ENCODE measurements at regions not wholly inside any gene's neighbourhood (a gene's known extent, or its start where the extent isn't known, plus 50 kb on each side); places are given as distances from the start of the nearest gene placed in this dataset.
"Not testable (repeated sequence)": the region's sequence is repeated elsewhere in the genome, so short reads cannot be mapped to it uniquely, and the experiment has no call there.

DNA sequence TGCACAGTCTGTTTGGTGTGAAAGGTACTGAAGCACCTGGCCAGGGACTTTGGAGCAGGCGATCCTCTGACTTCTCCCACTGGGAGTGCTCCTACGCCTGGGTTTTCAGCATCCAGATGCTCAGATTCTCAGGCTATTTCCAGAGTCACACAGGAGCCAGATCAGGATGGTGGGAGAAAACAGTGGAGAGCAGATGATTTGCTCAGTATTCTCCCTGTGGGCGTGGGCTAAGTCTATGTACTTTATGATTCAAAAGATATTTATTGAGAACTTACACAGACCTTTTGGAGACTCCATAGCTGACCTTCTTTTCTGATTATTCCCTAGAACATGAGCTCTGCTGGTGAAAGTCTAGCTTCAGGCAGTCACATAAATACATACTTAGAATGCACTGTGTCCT is 134.6 kb downstream of the TENT5C start:
- DNase-seq: no peak
- intact Hi-C loops (cut with DNase I): no loop called here

GRCh38 chr1:117746565-117746964 is 140.7 kb downstream of the TENT5C start:
- DNase-seq; ATAC-seq; intact Hi-C loops (cut with DNase I): not testable (repeated sequence)

More for the DNA sequence above, 134.6 kb downstream of the TENT5C start:
- no peak for ATAC-seq

DNA sequence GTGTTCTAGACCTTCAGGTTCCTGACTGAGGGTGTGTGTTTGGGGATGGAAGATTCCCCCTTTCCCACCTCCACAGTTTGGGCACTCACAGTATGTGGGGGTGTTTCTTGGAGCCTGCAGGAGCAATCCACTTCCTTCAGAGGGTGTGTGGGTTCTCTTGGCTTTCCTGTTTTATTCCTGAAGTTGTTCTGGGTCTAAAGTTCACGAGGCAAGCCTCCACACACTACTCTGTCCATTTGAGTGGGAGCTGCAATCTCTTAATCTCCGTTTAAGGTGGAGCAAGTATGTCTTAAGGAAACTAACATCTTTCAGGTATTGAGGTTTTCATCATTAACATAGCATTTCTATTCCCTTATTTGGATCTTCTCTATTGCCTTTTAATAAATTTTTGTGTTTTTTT is 141.8 kb downstream of the TENT5C start:
- DNase-seq: no peak
- intact Hi-C loops (cut with DNase I): no loop called here
- no peak for ATAC-seq

DNA sequence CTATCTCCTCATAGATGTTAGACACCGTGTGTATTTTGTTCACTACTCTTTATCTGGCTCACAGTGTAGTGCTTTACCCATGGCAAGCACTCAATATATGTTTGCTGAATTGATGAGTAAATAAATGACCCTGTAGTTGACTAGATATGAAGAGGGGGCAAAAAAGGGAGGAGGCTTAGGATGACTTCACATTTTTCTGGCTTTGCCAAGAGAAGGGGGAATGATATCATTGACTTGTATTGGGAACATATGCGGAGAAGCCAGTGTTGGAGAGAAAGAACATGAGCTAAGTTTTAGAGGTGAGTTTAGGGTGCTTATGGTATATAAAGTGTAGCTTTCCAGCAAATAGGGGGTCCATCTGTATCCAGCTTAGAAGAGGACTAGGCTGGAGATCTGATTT is 145.5 kb downstream of the TENT5C start:
- intact Hi-C loops (cut with DNase I): loop anchor here (5.0 to 10.0 kb wide), 3 partner anchors 77 to 219 kb away; partner anchors contain the start of gene TENT5C (in 1 of the 2)
- DNase-seq (no peak), ATAC-seq (no peak)

DNA sequence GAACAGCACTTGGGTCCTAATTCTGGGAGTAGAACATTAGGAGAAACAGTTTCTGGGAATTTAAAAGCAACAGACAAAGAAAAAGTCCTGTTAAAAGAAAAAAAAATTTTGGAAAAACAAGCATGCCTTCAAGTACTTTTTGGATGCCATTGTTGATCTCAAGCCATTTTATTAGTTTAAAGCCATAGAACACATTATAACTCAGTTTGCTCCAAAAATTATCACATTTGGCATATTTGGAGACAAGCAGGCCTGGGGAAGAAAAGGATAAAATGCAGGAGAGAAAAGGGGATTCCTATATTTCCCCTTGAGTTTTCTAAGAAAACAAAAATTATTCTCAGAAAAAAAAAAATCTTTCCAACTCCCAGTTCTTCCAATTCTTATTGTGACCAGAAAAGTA is 146.8 kb downstream of the TENT5C start:
- ATAC-seq (no peak), DNase-seq (no peak)
- intact Hi-C loops (cut with DNase I): loop anchor here (5.0 to 10.0 kb wide), 3 partner anchors 78 to 220 kb away; partner anchors contain the start of gene TENT5C (in 1 of the 2)

DNA sequence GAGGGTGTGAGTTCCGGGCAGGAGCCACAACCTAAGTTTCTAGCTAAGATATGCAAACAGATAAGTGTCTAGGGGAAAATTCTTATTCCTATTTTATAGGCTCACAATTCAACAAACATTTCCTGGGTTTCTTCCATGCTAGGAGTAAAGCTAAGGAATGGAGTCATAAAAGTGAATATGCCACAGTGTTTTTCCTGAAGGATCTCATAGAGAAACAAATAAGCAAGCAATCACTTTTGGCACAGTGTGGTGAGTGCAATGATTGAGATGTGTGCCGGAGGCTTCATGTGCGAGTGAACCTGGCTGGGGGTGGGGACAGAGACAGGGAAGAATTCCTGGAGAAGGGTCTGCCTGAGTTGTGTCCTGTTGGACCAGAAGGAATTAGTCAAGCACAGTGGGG is 147.4 kb downstream of the TENT5C start:
- intact Hi-C loops (cut with DNase I): loop anchor here (5.0 to 10.0 kb wide), 3 partner anchors 78 to 221 kb away; partner anchors contain the start of gene TENT5C (in 1 of the 2)
- no peak for DNase-seq
- no peak for ATAC-seq

DNA sequence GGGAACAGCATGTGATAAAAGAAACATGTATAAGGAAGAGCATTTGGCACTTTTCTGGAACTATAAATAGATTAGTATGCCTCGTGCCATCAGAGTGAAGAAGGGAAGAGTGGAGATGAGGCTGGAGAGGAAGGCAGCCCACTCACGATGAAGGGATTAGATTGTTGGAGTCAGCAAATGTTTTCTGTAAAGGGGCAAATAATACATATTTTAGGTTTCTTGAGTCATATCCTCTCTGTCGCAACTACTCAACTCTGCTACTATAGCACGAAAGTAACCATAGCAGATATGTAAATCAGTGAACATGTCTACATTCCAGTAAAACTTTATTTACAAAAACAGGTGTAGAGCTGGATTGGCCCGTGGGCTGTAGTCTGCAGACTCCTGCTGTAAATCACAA is 147.8 kb downstream of the TENT5C start:
- DNase-seq (no peak), ATAC-seq (peak in 1 of 2 donors; percentile 7)
- intact Hi-C loops (cut with DNase I): loop anchor here (5.0 to 10.0 kb wide), 3 partner anchors 79 to 221 kb away; partner anchors contain the start of gene TENT5C (in 1 of the 2)

GRCh38 chr1:117754061-117754969 is 148.5 kb downstream of the TENT5C start:
- intact Hi-C loops (cut with DNase I): loop anchor here (5.0 to 10.0 kb wide), 3 partner anchors 80 to 222 kb away; partner anchors contain the start of gene TENT5C (in 1 of the 2)
- ATAC-seq (peak; percentile 33 to 45), DNase-seq (peak; percentile 43)

DNA sequence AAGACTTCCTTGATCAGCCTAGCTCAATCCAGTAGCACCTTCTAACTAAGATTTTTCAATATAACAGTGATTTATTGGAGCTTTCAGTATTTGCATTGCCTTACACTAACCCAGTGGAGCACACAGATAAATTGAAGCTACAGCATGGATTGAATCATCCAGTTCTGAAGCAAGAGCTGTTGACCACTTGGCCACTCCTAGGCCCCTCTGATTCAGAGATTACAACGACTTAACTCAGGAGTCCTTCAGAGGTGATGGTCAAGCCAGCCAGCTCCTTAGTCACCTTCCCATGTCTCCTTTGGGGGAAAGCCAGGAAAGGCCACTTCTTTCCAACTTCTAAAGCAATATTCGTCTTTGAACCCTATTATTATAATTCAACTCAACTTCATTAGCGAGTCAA is 151.8 kb downstream of the TENT5C start:
- intact Hi-C loops (cut with DNase I): loop anchor here (2.0 to 10.0 kb wide), 5 partner anchors 83 to 245 kb away; partner anchors contain the start of gene TENT5C (in 2 of the 2)
- ATAC-seq (peak in 1 of 2 donors; percentile 11), DNase-seq (no peak)

DNA sequence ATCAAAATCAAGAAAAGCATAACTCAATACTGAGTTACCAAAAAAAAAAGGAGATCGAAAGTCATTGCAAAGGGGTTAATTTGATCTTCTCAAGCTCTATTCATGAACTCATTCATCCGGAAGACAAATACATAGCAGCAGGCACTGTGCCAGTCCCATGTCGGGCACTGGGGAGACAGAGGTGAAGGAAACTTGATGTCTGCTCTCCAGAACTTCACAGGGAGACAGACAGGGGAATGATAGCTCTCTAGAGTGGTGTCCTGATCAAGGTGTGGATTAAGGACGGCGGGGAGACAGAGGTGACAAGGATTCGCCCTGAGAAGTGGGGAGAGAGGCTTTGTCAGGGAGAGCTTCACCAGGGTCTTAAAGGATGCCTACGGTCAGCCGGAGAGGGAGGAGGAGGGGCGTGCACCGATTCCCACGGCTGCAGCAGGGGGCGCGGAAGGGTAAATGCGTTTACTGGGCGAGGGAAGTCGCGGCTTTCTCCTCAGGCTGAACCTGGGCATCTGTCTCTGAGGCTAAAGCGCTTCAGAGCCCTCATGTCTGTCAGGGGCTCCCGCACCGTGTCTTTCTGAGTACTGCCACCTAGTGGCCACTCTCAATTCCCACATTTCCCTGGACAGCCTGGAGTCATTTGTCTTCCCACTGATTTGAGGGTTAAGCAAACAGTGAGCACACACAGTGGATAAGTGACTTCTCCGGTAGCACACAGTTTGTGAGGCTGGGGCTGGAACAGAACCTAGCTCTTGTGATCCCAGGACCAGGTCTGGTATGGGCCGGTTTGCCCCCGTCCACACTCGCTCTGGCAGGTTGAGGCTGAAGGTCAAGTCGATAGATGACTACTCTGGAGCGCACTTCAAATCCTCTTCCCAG is 152.8 kb downstream of the TENT5C start:
- ATAC-seq (peak; percentile 96 to 97), DNase-seq (peak; percentile 62)
- intact Hi-C loops (cut with DNase I): loop anchor here (2.0 to 10.0 kb wide), 5 partner anchors 84 to 246 kb away; partner anchors contain the start of gene TENT5C (in 2 of the 2)

GRCh38 chr1:117759535-117759934 is 153.7 kb downstream of the TENT5C start:
- DNase-seq (no peak), ATAC-seq (no peak)
- intact Hi-C loops (cut with DNase I): loop anchor here (2.0 to 10.0 kb wide), 5 partner anchors 85 to 247 kb away; partner anchors contain the start of gene TENT5C (in 2 of the 2)

GRCh38 chr1:117760069-117760468 is 154.2 kb downstream of the TENT5C start:
- intact Hi-C loops (cut with DNase I): loop anchor here in 1 of 2 donors (5.0 kb wide), 1 partner anchor 238 kb away; no protein-coding TSS in a partner anchor
- ATAC-seq (no peak), DNase-seq (no peak)

DNA sequence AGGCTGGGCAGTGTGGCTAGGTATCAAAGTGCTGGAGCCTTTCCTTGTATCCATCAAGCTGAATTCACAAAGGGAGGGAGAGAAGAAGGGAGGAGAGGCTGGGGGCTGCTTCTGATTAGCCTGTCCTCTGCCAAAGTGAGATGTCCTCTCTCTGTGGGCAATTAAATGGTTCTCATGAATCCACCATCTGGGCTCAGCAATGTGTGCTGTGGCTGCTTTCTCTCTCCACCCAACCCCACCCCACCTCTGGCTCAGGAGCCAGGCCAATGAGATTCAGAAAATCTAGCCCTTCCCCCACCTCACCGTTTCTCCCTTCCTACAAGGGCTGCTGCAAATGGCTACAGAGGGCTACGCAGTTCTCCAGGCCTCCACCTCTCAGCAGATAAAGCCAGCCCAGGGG is 154.6 kb downstream of the TENT5C start:
- DNase-seq (no peak), ATAC-seq (no peak)
- intact Hi-C loops (cut with DNase I): loop anchor here in 1 of 2 donors (5.0 kb wide), 1 partner anchor 238 kb away; no protein-coding TSS in a partner anchor

GRCh38 chr1:117767756-117768155 is 161.7 kb downstream of the GDAP2 start:
- DNase-seq; intact Hi-C loops (cut with DNase I); ATAC-seq: not testable (repeated sequence)

- ATAC-seq: no peak
- no peak for DNase-seq
- intact Hi-C loops (cut with DNase I): no loop called here
These were observed 158.4 kb downstream of the GDAP2 start for GRCh38 chr1:117770981-117771531.

DNA sequence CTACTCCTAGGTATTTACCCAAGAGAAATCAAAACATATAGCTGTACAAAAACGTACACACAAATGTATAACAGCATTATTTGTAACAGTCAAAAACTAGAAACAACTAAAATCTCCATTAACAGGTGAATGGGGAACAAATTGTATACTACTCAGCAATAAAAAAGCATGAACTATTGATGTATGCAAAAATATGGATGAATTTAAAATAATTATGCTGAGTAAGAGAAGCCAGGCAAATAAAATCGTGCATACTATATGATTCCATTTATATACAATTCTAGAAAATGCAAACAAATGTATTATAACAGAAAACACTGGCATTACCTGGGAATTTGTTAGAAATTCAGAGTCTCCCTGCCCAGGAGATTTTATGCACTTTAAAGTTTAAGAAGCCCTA is 150.1 kb downstream of the GDAP2 start:
- intact Hi-C loops (cut with DNase I): no loop called here
- ATAC-seq (no peak), DNase-seq (no peak)

DNA sequence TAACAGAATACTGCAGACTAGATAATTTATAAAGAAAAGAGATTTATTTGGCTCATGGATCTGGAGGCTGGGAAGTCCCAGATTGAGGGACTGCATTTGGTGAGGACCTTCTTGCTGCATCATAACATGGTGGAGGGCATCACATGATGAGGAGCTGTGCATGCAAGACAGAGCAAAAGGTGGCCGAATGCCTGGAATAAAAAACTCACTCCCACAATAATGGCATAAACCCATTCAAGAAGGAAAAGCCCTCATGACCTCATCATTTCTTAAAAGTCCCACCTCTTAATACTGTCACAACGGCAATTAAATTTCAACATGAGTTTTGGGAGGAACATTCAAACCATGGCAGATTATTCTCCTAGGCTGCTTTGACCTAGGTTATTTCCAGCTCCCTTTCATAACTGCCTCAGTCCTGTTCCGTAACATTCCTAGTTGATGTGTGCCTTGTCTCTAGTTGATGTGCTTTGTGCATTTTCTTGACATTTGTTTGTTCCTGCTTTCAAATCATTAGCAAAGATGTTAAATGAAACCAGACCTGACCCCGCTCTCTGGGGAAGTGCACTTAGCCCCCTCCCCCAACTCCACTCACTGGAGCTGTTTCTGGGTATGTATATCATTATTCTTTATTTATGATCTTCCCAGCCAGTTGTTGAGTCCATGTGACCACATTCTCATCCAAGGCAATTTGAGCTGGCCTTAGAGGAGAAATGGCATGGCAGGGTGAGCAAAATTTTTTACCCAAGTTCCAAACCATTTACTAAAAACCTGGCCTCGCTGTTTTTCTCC is 148.5 kb downstream of the GDAP2 start:
- intact Hi-C loops (cut with DNase I): no loop called here
- DNase-seq (no peak), ATAC-seq (no peak)

DNA sequence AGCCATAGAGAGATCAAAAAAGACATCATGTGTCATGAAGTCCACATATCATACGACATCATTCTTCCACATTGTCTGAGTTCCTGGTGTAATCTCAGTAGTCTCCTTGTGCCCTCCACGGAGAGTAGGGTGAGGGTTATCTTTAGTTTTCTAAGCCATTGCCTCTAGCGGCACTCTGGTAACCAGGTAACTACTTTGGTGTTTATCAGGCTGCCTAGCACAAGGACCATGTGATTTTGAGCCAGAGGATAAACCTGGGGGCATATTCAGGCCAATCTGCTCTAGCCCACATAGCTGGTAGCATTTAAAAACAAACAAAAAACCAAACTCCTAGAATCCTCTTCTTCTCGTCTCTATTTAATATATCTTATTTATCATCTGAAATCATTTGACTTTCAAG is 147.4 kb downstream of the GDAP2 start:
- DNase-seq (no peak), ATAC-seq (no peak)

More for the DNA sequence above, 147.4 kb downstream of the GDAP2 start:
- intact Hi-C loops (cut with DNase I): no loop called here
